SK-N-SH treated with all-trans-retinoic acid at 6 μM for 48 hours (cell line): ENCODE measurements at regions not wholly inside any gene's neighbourhood (a gene's known extent, or its start where the extent isn't known, plus 50 kb on each side); places are given as distances from the start of the nearest gene placed in this dataset.

Source experiments
- ARNTL ChIP-seq: fragments of 450-650 bp; formaldehyde crosslinking; IDR thresholded peaks from 2 replicates; pipeline ENCODE4 v1.5.0; 2020; ENCODE audit warnings: low read depth, mild to moderate bottlenecking, moderate library complexity, borderline replicate concordance
- CREB5 ChIP-seq: fragments of 250-450 bp; sonication (Bioruptor Pico); IDR thresholded peaks from 2 replicates; pipeline ENCODE4 v1.5.1; 2020; ENCODE audit warnings: low read depth, mild to moderate bottlenecking, moderate library complexity
- CSDC2 ChIP-seq: fragments of 250-450 bp; sonication (Bioruptor Pico); IDR thresholded peaks from 2 replicates; pipeline ENCODE4 v1.5.0; 2020; ENCODE audit warnings: mild to moderate bottlenecking, moderate library complexity
- ISL1 ChIP-seq: fragments of 250-450 bp; sonication (Bioruptor Pico); IDR thresholded peaks from 2 replicates; pipeline ENCODE4 v2.1.2; 2022; ENCODE audit warnings: mild to moderate bottlenecking, moderate library complexity
- PATZ1 ChIP-seq: fragments of 250-450 bp; sonication (Bioruptor Pico); IDR thresholded peaks from 2 replicates; pipeline ENCODE4 v1.8.0; 2020; ENCODE audit warnings: mild to moderate bottlenecking, moderate library complexity, borderline replicate concordance
- TCF4 ChIP-seq: fragments of 250-450 bp; sonication (Bioruptor Pico); IDR thresholded peaks from 2 replicates; pipeline ENCODE4 v1.8.0; 2021; ENCODE audit warnings: mild to moderate bottlenecking, moderate library complexity, borderline replicate concordance
- TOX ChIP-seq: fragments of 250-450 bp; sonication (Bioruptor Pico); IDR thresholded peaks from 2 replicates; pipeline ENCODE4 v1.8.0; 2021; ENCODE audit warnings: mild to moderate bottlenecking, moderate library complexity, borderline replicate concordance
- ZFP3 ChIP-seq: fragments of 250-450 bp; sonication (Bioruptor Pico); IDR thresholded peaks from 2 replicates; pipeline ENCODE4 v1.5.0; 2020; ENCODE audit warnings: mild to moderate bottlenecking, moderate library complexity
- ZFP30 ChIP-seq: fragments of 450-650 bp; formaldehyde crosslinking; IDR thresholded peaks from 2 replicates; pipeline ENCODE4 v1.5.0; 2022; ENCODE audit warnings: mild to moderate bottlenecking, moderate library complexity
- ZNF565 ChIP-seq: fragments of 450-650 bp; formaldehyde crosslinking; conservative IDR thresholded peaks from 2 replicates; pipeline ENCODE4 v1.5.0; 2020; ENCODE audit warnings: low read depth, mild to moderate bottlenecking, moderate library complexity

- TF ChIP-seq ZFP3 (CRISPR knock-in tag) (no peak), CSDC2 (CRISPR knock-in tag) (no peak), ISL1 (no peak), TOX (no peak), ARNTL (CRISPR knock-in tag) (no peak), CREB5 (CRISPR knock-in tag) (no peak), TCF4 (CRISPR knock-in tag) (no peak), PATZ1 (CRISPR knock-in tag) (no peak), ZFP30 (no peak), ZNF565 (CRISPR knock-in tag) (no peak)
Observed at GRCh38 chr2:35204323-35204722, 1151.3 kb upstream of the CRIM1 start.
